ENCODE measurements at regions not wholly inside any gene's neighbourhood (a gene's known extent, or its start where the extent isn't known, plus 50 kb on each side); places are given as distances from the start of the nearest gene placed in this dataset.

GRCh38 chr1:114231301-114231700 is 77.6 kb upstream of the SYT6 start:
- Histone ChIP-seq H3K4me1 (peaks cover 0 to 16% (median 7%) of the 10 kb centered on the region in 4 donors), H3K27ac (no peak overlapping the region), H3K9me3 (no peaks in the 10 kb centered on the region), H3K36me3 (no peaks in the 10 kb centered on the region), H3K27me3 (no peaks in the 10 kb centered on the region), H3K4me3 (no peak overlapping the region)
- DNase-seq = no peak
- TF ChIP-seq, protein P1, sequence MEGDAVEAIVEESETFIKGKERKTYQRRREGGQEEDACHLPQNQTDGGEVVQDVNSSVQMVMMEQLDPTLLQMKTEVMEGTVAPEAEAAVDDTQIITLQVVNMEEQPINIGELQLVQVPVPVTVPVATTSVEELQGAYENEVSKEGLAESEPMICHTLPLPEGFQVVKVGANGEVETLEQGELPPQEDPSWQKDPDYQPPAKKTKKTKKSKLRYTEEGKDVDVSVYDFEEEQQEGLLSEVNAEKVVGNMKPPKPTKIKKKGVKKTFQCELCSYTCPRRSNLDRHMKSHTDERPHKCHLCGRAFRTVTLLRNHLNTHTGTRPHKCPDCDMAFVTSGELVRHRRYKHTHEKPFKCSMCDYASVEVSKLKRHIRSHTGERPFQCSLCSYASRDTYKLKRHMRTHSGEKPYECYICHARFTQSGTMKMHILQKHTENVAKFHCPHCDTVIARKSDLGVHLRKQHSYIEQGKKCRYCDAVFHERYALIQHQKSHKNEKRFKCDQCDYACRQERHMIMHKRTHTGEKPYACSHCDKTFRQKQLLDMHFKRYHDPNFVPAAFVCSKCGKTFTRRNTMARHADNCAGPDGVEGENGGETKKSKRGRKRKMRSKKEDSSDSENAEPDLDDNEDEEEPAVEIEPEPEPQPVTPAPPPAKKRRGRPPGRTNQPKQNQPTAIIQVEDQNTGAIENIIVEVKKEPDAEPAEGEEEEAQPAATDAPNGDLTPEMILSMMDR (IDR thresholded peaks at IDR 0.05) = no peak
- TF ChIP-seq POLR2AphosphoS5 (IDR thresholded peaks at IDR 0.05) (no peak), EP300 (IDR thresholded peaks at IDR 0.05; ENCODE audit: low read depth) (no peak), POLR2A (IDR thresholded peaks at IDR 0.05) (no peak)
- in situ Hi-C loops (cut with MboI; ENCODE audit: low pct_ligation_motif_present in 1 of 4, low pct_unique_long_range_greater_than_20kb in 1 of 4, low sequenced_read_pairs in 3 of 4) = no loop called here
- intact Hi-C loops (cut with DNase I; ENCODE audit: low total_unique reads) = no loop called here
- 95 to 100% methylated on average over 1 to 4 of the region's 4 CpGs for WGBS, 2 donors (ENCODE audit: low coverage in 1 of 2)

DNA sequence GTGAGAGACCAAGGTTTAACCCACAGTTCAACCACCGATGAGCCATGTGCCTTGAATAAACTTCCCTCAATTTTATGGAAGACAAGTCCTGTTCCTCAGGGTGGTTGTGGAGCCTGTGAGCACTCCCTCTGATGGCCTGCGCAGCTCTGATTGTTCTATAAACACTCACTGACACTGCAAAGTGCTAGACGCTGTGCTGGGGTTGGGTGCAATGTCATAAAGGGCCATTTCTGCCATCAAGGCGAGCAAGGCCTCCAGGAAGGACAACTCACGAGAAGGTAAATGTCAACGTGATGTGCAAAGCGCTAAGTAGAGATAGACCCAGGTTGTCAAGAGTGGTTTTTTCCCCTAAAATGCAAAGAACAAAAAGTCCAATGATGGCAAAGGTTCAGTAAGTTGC is 75.7 kb upstream of the SYT6 start:
- TF ChIP-seq POLR2AphosphoS5 (IDR thresholded peaks at IDR 0.05) = no peak
- TF ChIP-seq POLR2A (IDR thresholded peaks at IDR 0.05) = no peak
- peaks cover 0 to under 1% (median under 1%) of the 10 kb centered on the region in 4 donors for H3K4me1 ChIP-seq
- H3K9me3 ChIP-seq = no peaks in the 10 kb centered on the region
- intact Hi-C loops (cut with DNase I; ENCODE audit: low total_unique reads) = loop anchor here (10.0 kb wide), 1 partner anchor 125 kb away; no protein-coding TSS in a partner anchor
- in situ Hi-C loops (cut with MboI; ENCODE audit: low pct_ligation_motif_present in 1 of 4, low pct_unique_long_range_greater_than_20kb in 1 of 4, low sequenced_read_pairs in 3 of 4) = no loop called here
- no peak overlapping the region for H3K4me3 ChIP-seq
- no peak overlapping the region for H3K27ac ChIP-seq
- no peaks in the 10 kb centered on the region for H3K36me3 ChIP-seq
- WGBS, 2 donors (ENCODE audit: low coverage in 1 of 2) = 87% methylated on average over 7 of the region's 7 CpGs; no CpG with 5 or more reads in 1 of the 2 donors
- H3K27me3 ChIP-seq = no peaks in the 10 kb centered on the region
- DNase-seq = no peak

DNA sequence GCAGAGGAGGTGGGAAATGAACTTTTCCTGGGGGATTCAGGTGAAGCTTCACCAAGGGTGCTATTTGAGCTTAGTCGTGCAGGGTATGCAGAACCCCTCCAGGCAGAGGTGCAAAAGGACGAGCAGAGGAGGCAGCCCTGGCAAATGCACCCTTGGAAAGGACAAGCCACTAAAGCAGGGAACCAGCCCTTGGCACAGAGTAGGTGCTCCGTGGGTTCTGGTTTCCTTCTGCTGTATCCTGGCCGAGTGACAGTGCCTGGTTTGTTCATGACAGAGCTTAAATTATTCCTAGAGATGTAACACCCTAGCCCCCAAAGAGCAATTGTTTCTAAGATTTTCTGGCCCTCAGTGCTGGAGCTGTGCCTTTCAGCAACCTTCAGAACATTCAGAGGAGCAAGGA is 73.4 kb upstream of the SYT6 start:
- 73 to 100% methylated on average over 2 to 4 of the region's 4 CpGs for WGBS, 2 donors (ENCODE audit: low coverage in 1 of 2)
- no peaks in the 10 kb centered on the region for H3K27me3 ChIP-seq
- no peaks in the 10 kb centered on the region for H3K36me3 ChIP-seq
- H3K9me3 ChIP-seq = no peaks in the 10 kb centered on the region
- no peak overlapping the region for H3K4me3 ChIP-seq
- in situ Hi-C loops (cut with MboI; ENCODE audit: low pct_ligation_motif_present in 1 of 4, low pct_unique_long_range_greater_than_20kb in 1 of 4, low sequenced_read_pairs in 3 of 4) = no loop called here
- intact Hi-C loops (cut with DNase I; ENCODE audit: low total_unique reads) = loop anchor here (10.0 kb wide), 1 partner anchor 122 kb away; no protein-coding TSS in a partner anchor
- TF ChIP-seq POLR2AphosphoS5 (IDR thresholded peaks at IDR 0.05) (no peak), POLR2A (IDR thresholded peaks at IDR 0.05) (no peak), EP300 (IDR thresholded peaks at IDR 0.05; ENCODE audit: low read depth) (no peak)
- TF ChIP-seq, protein P1 (IDR thresholded peaks at IDR 0.05) = no peak
- no peak for DNase-seq
- H3K27ac ChIP-seq = no peak overlapping the region
- H3K4me1 ChIP-seq = no peaks in the 10 kb centered on the region

DNA sequence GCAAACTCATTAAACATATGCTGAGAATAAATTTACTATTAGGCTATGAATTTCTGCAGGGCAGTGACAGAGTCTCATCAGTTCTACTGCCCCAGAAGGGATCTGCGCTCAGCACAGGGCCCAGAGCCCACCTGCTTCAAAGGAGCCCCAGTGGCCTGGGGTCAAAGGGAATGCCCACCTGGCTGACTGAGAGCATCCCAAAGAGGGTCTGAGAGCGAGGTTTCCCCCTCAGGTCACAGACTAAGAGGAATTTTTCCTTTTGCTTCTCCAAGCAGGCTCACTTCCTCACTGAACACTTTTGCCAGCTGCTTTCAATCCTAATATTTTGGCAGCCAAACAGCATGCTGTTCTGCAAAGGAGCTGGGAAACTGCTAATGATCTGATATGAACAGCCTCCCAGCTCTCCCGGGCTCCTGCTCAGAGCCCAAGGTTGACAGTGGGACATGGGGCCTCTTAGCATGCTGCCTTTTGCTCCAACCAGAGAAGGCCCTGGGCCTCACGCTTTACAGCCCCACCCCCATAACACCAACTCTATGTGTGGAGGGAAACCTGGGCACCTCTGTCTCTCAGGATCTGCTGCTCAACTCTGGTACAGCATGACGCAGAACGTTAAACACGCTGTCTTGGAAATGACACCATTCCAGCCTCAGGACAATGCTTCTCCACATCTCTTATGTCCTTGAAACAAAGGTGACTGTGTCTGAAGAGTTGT is 70.7 kb upstream of the SYT6 start:
- no peak overlapping the region for H3K27ac ChIP-seq
- no peaks in the 10 kb centered on the region for H3K36me3 ChIP-seq
- no peak for TF ChIP-seq POLR2A (IDR thresholded peaks at IDR 0.05)
- TF ChIP-seq, protein P1 (IDR thresholded peaks at IDR 0.05) = no peak
- no peak for TF ChIP-seq POLR2AphosphoS5 (IDR thresholded peaks at IDR 0.05)
- TF ChIP-seq EP300 (IDR thresholded peaks at IDR 0.05; ENCODE audit: low read depth) = no peak
- no peak overlapping the region for H3K4me3 ChIP-seq
- in situ Hi-C loops (cut with MboI; ENCODE audit: low pct_ligation_motif_present in 1 of 4, low pct_unique_long_range_greater_than_20kb in 1 of 4, low sequenced_read_pairs in 3 of 4) = no loop called here
- H3K4me1 ChIP-seq = peaks cover 0 to 4% (median 0%) of the 10 kb centered on the region in 4 donors
- intact Hi-C loops (cut with DNase I; ENCODE audit: low total_unique reads) = loop anchor here (10.0 kb wide), 1 partner anchor 120 kb away; no protein-coding TSS in a partner anchor
- WGBS, 2 donors (ENCODE audit: low coverage in 1 of 2) = 72 to 100% methylated on average over 1 to 7 of the region's 7 CpGs
- H3K27me3 ChIP-seq = no peaks in the 10 kb centered on the region
- no peaks in the 10 kb centered on the region for H3K9me3 ChIP-seq
- no peak for DNase-seq

All from transverse colon (tissue), 4 donors.